Trophoblast cell (in vitro differentiated cells and primary cell): ENCODE measurements at regions not wholly inside any gene's neighbourhood (a gene's known extent, or its start where the extent isn't known, plus 50 kb on each side); places are given as distances from the start of the nearest gene placed in this dataset.

ENCODE experiments used
- DNase-seq, 2 donors: peaks; one replicate each; pipeline ENCODE4 v3.0.0-alpha.2; 2016
- H2AFZ ChIP-seq: 2 replicates; pipeline ENCODE4 v1.6.1; 2013; ENCODE audit warnings: low read length, moderate library complexity, mild to moderate bottlenecking; ENCODE audit not compliant: insufficient read depth, poor library complexity
- H2AK5ac ChIP-seq: 2 replicates; pipeline ENCODE4 v1.6.1; 2013; ENCODE audit warnings: mild to moderate bottlenecking, low read length
- H2BK120ac ChIP-seq: 2 replicates; pipeline ENCODE4 v1.6.1; 2013; ENCODE audit warnings: low read length, mild to moderate bottlenecking, moderate library complexity; ENCODE audit not compliant: insufficient read depth, poor library complexity
- H2BK12ac ChIP-seq: 2 replicates; pipeline ENCODE4 v1.6.1; 2013; ENCODE audit warnings: mild to moderate bottlenecking, low read length, moderate library complexity
- H2BK5ac ChIP-seq: 2 replicates; pipeline ENCODE4 v1.6.1; 2013; ENCODE audit warnings: low read length, low read depth, moderate library complexity, mild to moderate bottlenecking; ENCODE audit not compliant: poor library complexity
- H3K14ac ChIP-seq: 2 replicates; pipeline ENCODE4 v1.6.1; 2013; ENCODE audit warnings: mild to moderate bottlenecking, low read length
- H3K18ac ChIP-seq: 2 replicates; pipeline ENCODE4 v1.6.1; 2013; ENCODE audit warnings: mild to moderate bottlenecking, low read length
- H3K23ac ChIP-seq: 2 replicates; pipeline ENCODE4 v1.6.1; 2013; ENCODE audit warnings: low read length
- H3K27ac ChIP-seq: 2 replicates; pipeline ENCODE4 v1.5.1; 2013; ENCODE audit warnings: low read depth, mild to moderate bottlenecking, inconsistent platforms, low read length, moderate library complexity
- H3K27me3 ChIP-seq: 2 replicates; pipeline ENCODE4 v1.6.1; 2013; ENCODE audit warnings: inconsistent platforms, mild to moderate bottlenecking, low read length, moderate library complexity; ENCODE audit not compliant: insufficient read depth
- H3K36me3 ChIP-seq, 2 experiments: 1 replicate in 1 of 2; 2 replicates in 1 of 2; pipeline ENCODE4 v1.6.1; 2013; ENCODE audit warnings: low read length in 2 of 2, mild to moderate bottlenecking in 2 of 2, moderate library complexity in 1 of 2; ENCODE audit not compliant: insufficient read depth in 2 of 2, control insufficient read depth in 1 of 2
- H3K4ac ChIP-seq: 2 replicates; pipeline ENCODE4 v1.6.1; 2013; ENCODE audit warnings: low read depth, mild to moderate bottlenecking, low read length, moderate library complexity
- H3K4me1 ChIP-seq, 2 experiments: 1 replicate in 1 of 2; 2 replicates in 1 of 2; pipeline ENCODE4 v1.6.1; 2013; ENCODE audit warnings: low read length in 2 of 2, mild to moderate bottlenecking in 2 of 2, moderate library complexity in 1 of 2; ENCODE audit not compliant: insufficient read depth in 2 of 2, control insufficient read depth in 1 of 2
- H3K4me2 ChIP-seq: 2 replicates; pipeline ENCODE4 v1.6.1; 2013; ENCODE audit warnings: inconsistent platforms, mild to moderate bottlenecking, low read length, moderate library complexity
- H3K4me3 ChIP-seq: 2 replicates; pipeline ENCODE4 v1.5.1; 2013; ENCODE audit warnings: mild to moderate bottlenecking, low read depth, low read length, inconsistent platforms
- H3K79me1 ChIP-seq: one replicate; pipeline ENCODE4 v1.6.1; 2013; ENCODE audit warnings: low read length
- H3K79me2 ChIP-seq: 2 replicates; pipeline ENCODE4 v1.6.1; 2013; ENCODE audit warnings: low read length, mild to moderate bottlenecking; ENCODE audit not compliant: control insufficient read depth, insufficient read depth, poor library complexity
- H3K9ac ChIP-seq: 2 replicates; pipeline ENCODE4 v1.6.1; 2013; ENCODE audit warnings: mild to moderate bottlenecking, low read length
- H3K9me3 ChIP-seq: 2 replicates; pipeline ENCODE4 v1.6.1; 2013; ENCODE audit warnings: low read depth, mild to moderate bottlenecking, control low read depth, inconsistent platforms, low read length; ENCODE audit not compliant: insufficient read depth
- H4K12ac ChIP-seq: 2 replicates; pipeline ENCODE4 v1.6.1; 2013; ENCODE audit warnings: low read depth, mild to moderate bottlenecking, low read length, moderate library complexity
- H4K8ac ChIP-seq: 2 replicates; pipeline ENCODE4 v1.6.1; 2013; ENCODE audit warnings: low read depth, mild to moderate bottlenecking, low read length, moderate library complexity
- H4K91ac ChIP-seq: one replicate; pipeline ENCODE4 v1.6.1; 2013; ENCODE audit warnings: low read depth, mild to moderate bottlenecking, low read length, moderate library complexity
- WGBS: extraction: QIAGEN DNeasy Blood & Tissue Kit; methylation state at CpG from one replicate; pipeline ENCODE4 v1.1.7; 2013; ENCODE audit warnings: missing lambda C conversion rate; ENCODE audit not compliant: insufficient read length, insufficient coverage; ENCODE audit errors: extremely low coverage; 5-methylcytosine and 5-hydroxymethylcytosine counted together

GRCh38 chr3:94482686-94483085 is 419.8 kb downstream of the NSUN3 start:
- Histone ChIP-seq H3K36me3 (no peaks in the 10 kb centered on the region), H3K79me2 (no peaks in the 10 kb centered on the region)

GRCh38 chr3:94483403-94483802 is 420.5 kb downstream of the NSUN3 start:
- no peak overlapping the region for H3K14ac ChIP-seq
- H3K23ac ChIP-seq: no peak overlapping the region
- no peaks in the 10 kb centered on the region for H3K9me3 ChIP-seq
- no peak overlapping the region for H3K4ac ChIP-seq
- no peaks in the 10 kb centered on the region for H3K4me1 ChIP-seq
- no peak overlapping the region for H3K27ac ChIP-seq
- no peaks in the 10 kb centered on the region for H3K36me3 ChIP-seq
- H3K4me3 ChIP-seq: no peak overlapping the region
- H2AK5ac ChIP-seq: no peak overlapping the region
- H2BK12ac ChIP-seq: no peak overlapping the region
- H4K12ac ChIP-seq: no peak overlapping the region
- no peak overlapping the region for H4K91ac ChIP-seq
- no peak overlapping the region for H2AFZ ChIP-seq
- no peaks in the 10 kb centered on the region for H3K79me2 ChIP-seq
- no peaks in the 10 kb centered on the region for H3K27me3 ChIP-seq
- H4K8ac ChIP-seq: no peak overlapping the region
- H3K4me2 ChIP-seq: no peak overlapping the region
- H3K9ac ChIP-seq: no peak overlapping the region
- no peaks in the 10 kb centered on the region for H3K79me1 ChIP-seq
- no CpG with 5 or more reads among the region's 2 CpGs for WGBS
- DNase-seq: no peak
- no peak overlapping the region for H3K18ac ChIP-seq
- H2BK5ac ChIP-seq: no peak overlapping the region
- H2BK120ac ChIP-seq: no peak overlapping the region

More at GRCh38 chr3:94482686-94483085, 419.8 kb downstream of the NSUN3 start:
- Histone ChIP-seq H2AK5ac (no peak overlapping the region), H3K23ac (no peak overlapping the region), H3K4ac (no peak overlapping the region), H3K18ac (no peak overlapping the region), H3K9me3 (no peaks in the 10 kb centered on the region), H4K8ac (no peak overlapping the region), H2AFZ (no peak overlapping the region), H4K91ac (no peak overlapping the region), H3K79me1 (no peaks in the 10 kb centered on the region), H2BK5ac (no peak overlapping the region), H3K4me2 (no peak overlapping the region), H2BK120ac (no peak overlapping the region), H3K4me3 (no peak overlapping the region), H3K9ac (no peak overlapping the region), H3K27me3 (no peaks in the 10 kb centered on the region), H3K14ac (no peak overlapping the region), H4K12ac (no peak overlapping the region), H2BK12ac (no peak overlapping the region), H3K4me1 (no peaks in the 10 kb centered on the region), H3K27ac (no peak overlapping the region)
- no peak for DNase-seq
- no CpG with 5 or more reads among the region's 3 CpGs for WGBS

- H2AK5ac ChIP-seq: no peak overlapping the region
- no peak overlapping the region for H4K8ac ChIP-seq
- no peak overlapping the region for H3K4ac ChIP-seq
- no peak overlapping the region for H2BK5ac ChIP-seq
- H3K18ac ChIP-seq: no peak overlapping the region
- no peak overlapping the region for H3K9ac ChIP-seq
- H4K91ac ChIP-seq: no peak overlapping the region
- H3K23ac ChIP-seq: no peak overlapping the region
- no peaks in the 10 kb centered on the region for H3K79me2 ChIP-seq
- no peaks in the 10 kb centered on the region for H3K36me3 ChIP-seq
- no peak overlapping the region for H4K12ac ChIP-seq
- H3K4me3 ChIP-seq: no peak overlapping the region
- H2BK120ac ChIP-seq: no peak overlapping the region
- no peak overlapping the region for H3K4me2 ChIP-seq
- no peaks in the 10 kb centered on the region for H3K27me3 ChIP-seq
- peaks cover 2% of the 10 kb centered on the region for H3K9me3 ChIP-seq
- H3K14ac ChIP-seq: no peak overlapping the region
- no peak overlapping the region for H3K27ac ChIP-seq
- no peak overlapping the region for H2AFZ ChIP-seq
- no peak for DNase-seq
- H3K79me1 ChIP-seq: no peaks in the 10 kb centered on the region
- H2BK12ac ChIP-seq: no peak overlapping the region
- H3K4me1 ChIP-seq: no peaks in the 10 kb centered on the region
Observed at GRCh38 chr3:94494992-94495391, 432.1 kb downstream of the NSUN3 start.

- H4K91ac ChIP-seq: no peak overlapping the region
- DNase-seq: no peak
- H4K8ac ChIP-seq: no peak overlapping the region
- H3K27ac ChIP-seq: no peak overlapping the region
- no peak overlapping the region for H3K4me3 ChIP-seq
- H3K4me2 ChIP-seq: no peak overlapping the region
- no peak overlapping the region for H3K18ac ChIP-seq
- H2AK5ac ChIP-seq: no peak overlapping the region
- H3K79me1 ChIP-seq: no peaks in the 10 kb centered on the region
- H3K4me1 ChIP-seq: no peaks in the 10 kb centered on the region
- H2BK120ac ChIP-seq: no peak overlapping the region
- no CpG with 5 or more reads among the region's 3 CpGs for WGBS
- no peaks in the 10 kb centered on the region for H3K27me3 ChIP-seq
- H3K23ac ChIP-seq: no peak overlapping the region
- H2BK12ac ChIP-seq: no peak overlapping the region
- peaks cover 9% of the 10 kb centered on the region for H3K9me3 ChIP-seq
- H3K79me2 ChIP-seq: no peaks in the 10 kb centered on the region
- no peak overlapping the region for H4K12ac ChIP-seq
- no peak overlapping the region for H3K14ac ChIP-seq
- H3K4ac ChIP-seq: no peak overlapping the region
- no peak overlapping the region for H2BK5ac ChIP-seq
- no peak overlapping the region for H3K9ac ChIP-seq
- no peak overlapping the region for H2AFZ ChIP-seq
- no peaks in the 10 kb centered on the region for H3K36me3 ChIP-seq
Observed at GRCh38 chr3:94500146-94500545, 437.3 kb downstream of the NSUN3 start.
